Fibroblast of lung (primary cell): ENCODE measurements at regions not wholly inside any gene's neighbourhood (a gene's known extent, or its start where the extent isn't known, plus 50 kb on each side); places are given as distances from the start of the nearest gene placed in this dataset.
"Not testable (repeated sequence)": the region's sequence is repeated elsewhere in the genome, so short reads cannot be mapped to it uniquely, and the experiment has no call there.

Experiments used
- DNase-seq, 2 donors: peaks; one replicate each; pipeline versions ENCODE4 v3.0.0 to v3.0.0-alpha.2; 2010; ENCODE audit warnings: low read depth in 2 of 2
- H2AFZ ChIP-seq: 2 replicates; pipeline ENCODE4 v1.5.1; 2012; ENCODE audit warnings: low read length, control low read depth, inconsistent platforms
- H3K27ac ChIP-seq: 2 replicates; pipeline ENCODE4 v1.5.1; 2011; ENCODE audit warnings: low read length, control low read depth; ENCODE audit not compliant: insufficient read depth
- H3K27me3 ChIP-seq: 2 replicates; pipeline ENCODE4 v1.5.1; 2011; ENCODE audit warnings: mild to moderate bottlenecking, low read length; ENCODE audit not compliant: control insufficient read depth, insufficient read depth
- H3K36me3 ChIP-seq: 2 replicates; pipeline ENCODE4 v1.5.1; 2011; ENCODE audit warnings: low read length; ENCODE audit not compliant: control insufficient read depth, insufficient read depth
- H3K4me1 ChIP-seq: 2 replicates; pipeline ENCODE4 v1.5.1; 2011; ENCODE audit warnings: low read length; ENCODE audit not compliant: control insufficient read depth, insufficient read depth; ENCODE audit errors: extremely low read depth
- H3K4me2 ChIP-seq: 2 replicates; pipeline ENCODE4 v1.5.1; 2011; ENCODE audit warnings: low read length, control low read depth; ENCODE audit not compliant: insufficient read depth; ENCODE audit errors: extremely low read depth
- H3K4me3 ChIP-seq, 4 experiments: fragments of 200-600 bp in 1 of 4; sonication (generic) in 1 of 4; replicated peaks in 1 of 4; 2 replicates each; pipeline ENCODE4 v1.5.1; 2011 to 2016; ENCODE audit warnings: low read length in 4 of 4, low read depth in 3 of 4, mild to moderate bottlenecking in 3 of 4, control low read depth in 2 of 4, inconsistent platforms in 1 of 4, mixed read lengths in 1 of 4; ENCODE audit not compliant: insufficient read depth in 1 of 4; ENCODE audit errors: control extremely low read depth in 1 of 4
- H3K79me2 ChIP-seq: 2 replicates; pipeline ENCODE4 v1.5.1; 2012; ENCODE audit warnings: mild to moderate bottlenecking, low read length, inconsistent platforms; ENCODE audit not compliant: control insufficient read depth, insufficient read depth
- H3K9ac ChIP-seq: 2 replicates; pipeline ENCODE4 v1.5.1; 2011; ENCODE audit warnings: mild to moderate bottlenecking, low read length, control low read depth; ENCODE audit not compliant: insufficient read depth
- H3K9me3 ChIP-seq: 2 replicates; pipeline ENCODE4 v1.5.1; 2012; ENCODE audit warnings: low read depth, low read length; ENCODE audit not compliant: control insufficient read depth, insufficient read depth
- H4K20me1 ChIP-seq: 2 replicates; pipeline ENCODE4 v1.5.1; 2011; ENCODE audit warnings: low read length; ENCODE audit not compliant: control insufficient read depth, insufficient read depth; ENCODE audit errors: extremely low read depth
- EZH2 ChIP-seq: IDR thresholded peaks from 2 replicates; pipeline ENCODE4 v1.5.1; 2012; ENCODE audit warnings: low read length, control low read depth, mild to moderate bottlenecking; ENCODE audit errors: missing control alignments
- TF ChIP-seq, protein P1 (sequence below), 2 donors: IDR thresholded peaks in 1 of 2; conservative IDR thresholded peaks in 1 of 2; 1 replicate in 1 of 2; 2 replicates in 1 of 2; pipeline ENCODE4 v1.5.1; 2011 to 2012; ENCODE audit warnings: low read length in 2 of 2, control low read depth in 1 of 2, inconsistent platforms in 1 of 2, low read depth in 1 of 2, mild to moderate bottlenecking in 1 of 2

DNA sequence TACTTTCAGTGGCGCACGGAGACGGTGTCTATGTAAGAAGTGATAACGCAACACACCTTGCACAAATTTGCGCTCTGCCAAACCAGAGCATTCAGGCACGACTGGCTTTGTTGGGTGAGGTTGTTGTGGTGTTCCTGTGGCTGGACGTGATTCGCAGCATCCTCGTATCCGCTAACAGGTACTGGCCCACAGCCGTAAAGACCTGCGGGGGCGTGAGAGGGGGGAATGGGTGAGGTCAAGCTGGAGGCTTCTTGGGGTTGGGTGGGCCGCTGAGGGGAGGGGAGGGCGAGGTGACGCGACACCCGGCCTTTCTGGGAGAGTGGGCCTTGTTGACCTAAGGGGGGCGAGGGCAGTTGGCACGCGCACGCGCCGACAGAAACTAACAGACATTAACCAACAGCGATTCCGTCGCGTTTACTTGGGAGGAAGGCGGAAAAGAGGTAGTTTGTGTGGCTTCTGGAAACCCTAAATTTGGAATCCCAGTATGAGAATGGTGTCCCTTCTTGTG, 510.9 kb downstream of the KCNJ18 start:
- H3K4me2 ChIP-seq, result no peak overlapping the region
- no peak overlapping the region for H3K9ac ChIP-seq
- no peaks in the 10 kb centered on the region for H3K36me3 ChIP-seq
- DNase-seq, result no peak
- no peaks in the 10 kb centered on the region for H4K20me1 ChIP-seq
- no peaks in the 10 kb centered on the region for H3K27me3 ChIP-seq
- TF ChIP-seq EZH2, result no peak
- TF ChIP-seq, protein P1, sequence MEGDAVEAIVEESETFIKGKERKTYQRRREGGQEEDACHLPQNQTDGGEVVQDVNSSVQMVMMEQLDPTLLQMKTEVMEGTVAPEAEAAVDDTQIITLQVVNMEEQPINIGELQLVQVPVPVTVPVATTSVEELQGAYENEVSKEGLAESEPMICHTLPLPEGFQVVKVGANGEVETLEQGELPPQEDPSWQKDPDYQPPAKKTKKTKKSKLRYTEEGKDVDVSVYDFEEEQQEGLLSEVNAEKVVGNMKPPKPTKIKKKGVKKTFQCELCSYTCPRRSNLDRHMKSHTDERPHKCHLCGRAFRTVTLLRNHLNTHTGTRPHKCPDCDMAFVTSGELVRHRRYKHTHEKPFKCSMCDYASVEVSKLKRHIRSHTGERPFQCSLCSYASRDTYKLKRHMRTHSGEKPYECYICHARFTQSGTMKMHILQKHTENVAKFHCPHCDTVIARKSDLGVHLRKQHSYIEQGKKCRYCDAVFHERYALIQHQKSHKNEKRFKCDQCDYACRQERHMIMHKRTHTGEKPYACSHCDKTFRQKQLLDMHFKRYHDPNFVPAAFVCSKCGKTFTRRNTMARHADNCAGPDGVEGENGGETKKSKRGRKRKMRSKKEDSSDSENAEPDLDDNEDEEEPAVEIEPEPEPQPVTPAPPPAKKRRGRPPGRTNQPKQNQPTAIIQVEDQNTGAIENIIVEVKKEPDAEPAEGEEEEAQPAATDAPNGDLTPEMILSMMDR (conservative IDR thresholded peaks at IDR 0.05 in 1 of 2, IDR thresholded peaks at IDR 0.05 in 1 of 2; ENCODE audit: low read depth in 1 of 2, low read length in 2 of 2), result no peak
- H3K9me3 ChIP-seq, result no peaks in the 10 kb centered on the region
- H3K79me2 ChIP-seq, result no peaks in the 10 kb centered on the region
- H3K4me1 ChIP-seq, result no peaks in the 10 kb centered on the region
- no peak overlapping the region for H2AFZ ChIP-seq
- no peak overlapping the region for H3K27ac ChIP-seq
- H3K4me3 ChIP-seq, result no peak overlapping the region

DNA sequence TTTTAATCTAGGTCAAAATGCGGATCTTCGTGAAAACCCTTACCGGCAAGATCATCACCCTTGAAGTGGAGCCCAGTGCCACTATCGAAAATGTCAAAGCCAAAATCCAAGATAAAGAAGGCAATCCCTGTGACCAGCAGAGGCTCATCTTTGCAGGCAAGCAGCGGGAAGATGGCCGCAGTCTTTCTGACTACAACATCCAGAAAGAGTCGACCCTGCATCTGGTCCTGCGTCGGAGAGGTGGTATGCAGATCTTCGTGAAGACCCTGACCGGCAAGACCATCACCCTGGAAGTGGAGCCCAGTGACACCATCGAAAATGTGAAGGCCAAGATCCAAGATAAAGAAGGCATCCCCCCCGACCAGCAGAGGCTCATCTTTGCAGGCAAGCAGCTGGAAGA, 511.8 kb downstream of the KCNJ18 start:
- not testable (repeated sequence) for H3K9me3 ChIP-seq, H3K4me3 ChIP-seq

DNA sequence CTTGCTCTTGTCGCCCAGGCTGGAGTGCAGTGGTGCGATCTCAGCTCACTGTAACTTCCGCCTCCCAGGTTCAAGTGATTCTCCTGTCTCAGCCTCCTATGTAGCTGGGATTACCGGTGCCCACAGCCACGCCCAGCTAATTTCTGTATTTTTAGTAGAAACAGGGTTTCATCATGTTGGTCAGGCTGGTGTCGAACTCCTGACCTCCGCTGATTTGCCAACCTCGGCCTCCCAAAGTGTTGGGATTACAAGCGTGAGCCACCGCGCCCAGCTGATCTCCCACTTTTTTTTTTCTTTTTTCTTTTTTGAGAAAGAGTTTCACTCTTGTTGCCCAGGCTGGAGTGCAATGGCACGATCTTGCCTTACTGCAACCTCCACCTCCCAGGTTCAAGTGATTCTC, 517.9 kb downstream of the KCNJ18 start:
- H3K27me3 ChIP-seq, H3K27ac ChIP-seq, H3K4me2 ChIP-seq, H3K79me2 ChIP-seq, H3K4me3 ChIP-seq, H4K20me1 ChIP-seq, H2AFZ ChIP-seq, H3K4me1 ChIP-seq, H3K9me3 ChIP-seq, DNase-seq, H3K36me3 ChIP-seq, H3K9ac ChIP-seq: not testable (repeated sequence)

More for the DNA sequence above, 511.8 kb downstream of the KCNJ18 start:
- H2AFZ ChIP-seq, H3K79me2 ChIP-seq, H3K27ac ChIP-seq, H3K9ac ChIP-seq, H3K4me1 ChIP-seq, DNase-seq, H3K27me3 ChIP-seq, H4K20me1 ChIP-seq, H3K4me2 ChIP-seq, H3K36me3 ChIP-seq: not testable (repeated sequence)

DNA sequence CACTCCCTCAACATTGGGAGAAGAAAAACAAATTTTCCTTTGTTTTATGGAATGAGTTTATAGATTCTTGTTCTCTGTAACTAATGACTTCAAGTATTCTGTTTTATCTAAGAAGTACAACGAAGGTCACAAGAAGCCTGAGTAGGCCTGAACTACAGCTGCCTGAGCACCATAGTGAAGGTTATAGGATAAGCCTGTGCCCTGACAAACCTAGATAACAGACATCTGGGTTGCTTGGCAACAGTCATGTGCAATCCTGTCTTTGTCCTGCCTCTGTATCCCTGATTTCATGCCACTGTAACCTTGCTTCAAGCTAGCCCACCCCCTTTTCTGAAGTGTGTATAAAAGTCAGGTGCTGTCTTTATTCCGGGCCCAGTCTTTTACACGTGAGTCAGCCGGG, 520.8 kb downstream of the KCNJ18 start:
- H3K9me3 ChIP-seq, DNase-seq, H3K4me2 ChIP-seq, H3K9ac ChIP-seq, H3K27me3 ChIP-seq, H3K27ac ChIP-seq, H4K20me1 ChIP-seq, H3K79me2 ChIP-seq, H2AFZ ChIP-seq, H3K4me1 ChIP-seq, H3K36me3 ChIP-seq, H3K4me3 ChIP-seq: not testable (repeated sequence)
